Muscle of leg (tissue), 3 donors: ENCODE measurements at regions not wholly inside any gene's neighbourhood (a gene's known extent, or its start where the extent isn't known, plus 50 kb on each side); places are given as distances from the start of the nearest gene placed in this dataset.
"Not testable (repeated sequence)": the region's sequence is repeated elsewhere in the genome, so short reads cannot be mapped to it uniquely, and the experiment has no call there.

Experiments
- DNase-seq: peaks from one replicate; pipeline ENCODE4 v3.0.0; 2013
- H3K27ac ChIP-seq: one replicate; pipeline ENCODE4 v1.5.1; 2013; ENCODE audit warnings: mild to moderate bottlenecking, low read length, control low read depth
- H3K27me3 ChIP-seq: one replicate; pipeline ENCODE4 v1.6.1; 2013; ENCODE audit warnings: low read length; ENCODE audit not compliant: control insufficient read depth, insufficient read depth
- H3K36me3 ChIP-seq: one replicate; pipeline ENCODE4 v1.6.1; 2013; ENCODE audit warnings: low read length; ENCODE audit not compliant: control insufficient read depth, insufficient read depth
- H3K4me1 ChIP-seq: one replicate; pipeline ENCODE4 v1.6.1; 2013; ENCODE audit warnings: low read length; ENCODE audit not compliant: control insufficient read depth, insufficient read depth
- H3K4me3 ChIP-seq: one replicate; pipeline ENCODE4 v1.5.1; 2013; ENCODE audit warnings: low read length, control low read depth
- H3K9me3 ChIP-seq: replicated peaks from 2 replicates; pipeline ENCODE4 v1.6.1; 2013; ENCODE audit warnings: low read depth, low read length; ENCODE audit not compliant: control insufficient read depth
- WGBS: methylation state at CpG from one replicate; pipeline ENCODE4 v1.1.5; 2013; ENCODE audit warnings: missing lambda C conversion rate; ENCODE audit not compliant: insufficient coverage; 5-methylcytosine and 5-hydroxymethylcytosine counted together

DNA sequence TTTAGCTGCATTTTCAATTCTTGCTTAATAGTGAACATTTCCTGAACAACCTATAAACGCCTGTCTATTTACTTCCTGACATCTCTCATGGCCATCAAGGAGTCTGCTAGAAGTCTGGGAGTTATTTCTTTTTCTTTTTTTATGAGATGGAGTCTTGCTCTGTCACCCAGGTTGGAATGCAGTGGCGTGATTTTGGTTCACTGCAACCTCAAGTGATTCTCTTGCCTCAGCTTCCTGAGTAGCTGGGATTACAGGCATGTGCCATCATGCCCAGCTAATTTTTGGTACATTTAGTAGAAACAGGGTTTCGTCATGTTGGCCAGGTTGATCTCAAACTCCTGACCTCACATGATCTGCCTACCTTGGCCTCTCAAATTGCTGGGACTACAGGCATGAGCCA lies 217.6 kb upstream of the USP9Y start:
- H3K36me3 ChIP-seq = no peaks in the 10 kb centered on the region
- no peak overlapping the region for H3K27ac ChIP-seq
- H3K9me3 ChIP-seq = no peaks in the 10 kb centered on the region
- no peaks in the 10 kb centered on the region for H3K4me1 ChIP-seq
- no peaks in the 10 kb centered on the region for H3K27me3 ChIP-seq
- no peak overlapping the region for H3K4me3 ChIP-seq
- WGBS = no CpG with 5 or more reads among the region's 3 CpGs
- no peak for DNase-seq

DNA sequence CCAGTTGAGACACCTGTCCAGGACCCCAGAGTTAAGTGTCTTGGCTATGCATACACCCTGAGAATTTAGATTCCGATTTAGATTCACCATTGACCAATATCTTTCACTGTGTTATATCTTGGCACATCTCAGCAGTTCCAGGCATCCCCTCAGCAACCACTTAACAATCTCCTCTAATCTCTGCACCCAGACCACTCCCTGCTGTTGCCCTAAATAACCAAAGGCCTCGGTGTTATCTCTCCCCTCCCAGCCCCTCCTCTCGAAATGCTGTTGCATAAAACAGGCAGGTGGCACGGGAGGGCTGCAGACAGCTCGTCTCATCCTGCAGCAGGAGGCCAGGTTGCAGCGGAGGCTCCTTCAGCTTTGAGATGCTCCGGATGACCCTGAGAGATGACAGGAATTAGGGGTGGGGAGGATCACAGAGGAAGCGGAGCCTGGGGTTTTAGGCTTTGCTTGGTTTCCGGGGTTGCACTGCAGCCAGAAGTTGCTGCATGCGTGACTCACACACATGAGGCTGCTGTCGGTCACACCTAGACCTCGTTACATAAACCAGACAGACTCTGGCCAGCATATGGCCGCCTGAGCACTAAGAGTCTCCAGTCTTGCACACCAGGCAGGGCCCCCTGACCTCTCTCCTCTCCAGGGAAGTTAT lies 210.3 kb upstream of the USP9Y start:
- DNase-seq = no peak
- Histone ChIP-seq H3K4me1 (no peaks in the 10 kb centered on the region), H3K36me3 (no peaks in the 10 kb centered on the region), H3K27me3 (no peaks in the 10 kb centered on the region), H3K27ac (no peak overlapping the region), H3K4me3 (no peak overlapping the region), H3K9me3 (no peaks in the 10 kb centered on the region)
- no CpG with 5 or more reads among the region's 13 CpGs for WGBS

DNA sequence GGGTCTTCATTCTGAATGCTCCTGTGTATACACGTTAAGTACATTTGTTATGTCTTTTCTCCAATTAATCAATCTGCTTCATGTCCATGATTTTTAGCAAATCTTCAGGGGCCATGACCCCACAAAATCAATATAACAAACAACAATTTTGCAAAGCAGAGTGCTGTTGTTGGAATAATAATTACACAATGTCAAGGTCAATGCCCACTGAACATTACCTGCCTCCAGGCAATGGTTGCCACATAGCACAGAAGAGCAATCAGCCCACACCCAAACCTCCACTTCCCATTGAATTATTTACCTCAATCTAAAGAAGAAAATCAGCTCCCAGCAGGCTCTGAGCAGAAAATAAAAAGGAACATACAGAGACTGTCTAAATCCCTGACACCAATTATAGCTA lies 208.8 kb upstream of the USP9Y start:
- Histone ChIP-seq H3K36me3 (no peaks in the 10 kb centered on the region), H3K4me1 (no peaks in the 10 kb centered on the region), H3K27ac (no peak overlapping the region), H3K27me3 (no peaks in the 10 kb centered on the region), H3K4me3 (no peak overlapping the region), H3K9me3 (no peaks in the 10 kb centered on the region)
- no CpG with 5 or more reads among the region's 1 CpG for WGBS
- no peak for DNase-seq

DNA sequence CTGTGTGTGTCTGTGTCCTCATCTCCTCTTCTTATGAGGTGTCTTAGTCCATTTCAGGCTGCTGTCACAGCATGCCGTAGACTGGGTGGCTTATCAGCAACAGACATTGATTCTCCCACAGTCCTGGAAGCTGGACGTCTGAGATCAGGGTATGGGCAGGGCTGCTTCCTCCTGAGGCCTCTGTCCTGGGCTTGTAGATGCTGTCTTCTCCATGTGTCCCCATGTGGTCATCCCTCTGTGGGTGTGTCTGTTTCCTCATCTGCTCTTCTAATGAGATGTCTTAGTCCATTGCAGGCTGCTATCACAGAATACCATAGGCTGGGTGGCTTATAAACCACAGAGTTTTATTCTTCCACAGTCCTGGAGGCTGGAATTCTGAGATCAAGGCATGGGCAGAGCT lies 205.0 kb upstream of the USP9Y start:
- H3K4me3 ChIP-seq = no peak overlapping the region
- no peaks in the 10 kb centered on the region for H3K9me3 ChIP-seq
- H3K4me1 ChIP-seq = no peaks in the 10 kb centered on the region
- no CpG with 5 or more reads among the region's 2 CpGs for WGBS
- DNase-seq = no peak
- no peaks in the 10 kb centered on the region for H3K27me3 ChIP-seq
- no peak overlapping the region for H3K27ac ChIP-seq
- H3K36me3 ChIP-seq = no peaks in the 10 kb centered on the region

DNA sequence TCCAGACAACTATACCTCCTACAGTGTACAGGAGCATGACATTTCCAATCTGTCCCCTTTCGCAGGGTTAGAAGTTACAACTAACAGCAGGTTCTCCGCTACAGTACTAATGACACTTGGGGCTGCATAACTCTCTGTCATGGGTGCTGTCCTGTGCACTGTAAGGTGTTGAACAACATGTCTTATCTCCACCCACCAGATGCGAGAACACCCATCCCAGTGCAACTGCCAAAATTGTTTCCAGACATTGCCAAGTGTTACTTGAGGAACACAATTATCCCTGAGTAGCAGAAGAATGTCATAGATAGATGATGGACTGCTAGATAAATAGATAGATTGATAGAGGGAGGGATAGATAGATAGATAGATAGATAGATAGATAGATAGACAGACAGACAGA lies 200.9 kb upstream of the USP9Y start:
- Histone ChIP-seq H3K27ac (no peak overlapping the region), H3K27me3 (no peaks in the 10 kb centered on the region), H3K36me3 (no peaks in the 10 kb centered on the region), H3K9me3 (no peaks in the 10 kb centered on the region), H3K4me3 (no peak overlapping the region), H3K4me1 (no peaks in the 10 kb centered on the region)
- no peak for DNase-seq
- no CpG with 5 or more reads among the region's 3 CpGs for WGBS

DNA sequence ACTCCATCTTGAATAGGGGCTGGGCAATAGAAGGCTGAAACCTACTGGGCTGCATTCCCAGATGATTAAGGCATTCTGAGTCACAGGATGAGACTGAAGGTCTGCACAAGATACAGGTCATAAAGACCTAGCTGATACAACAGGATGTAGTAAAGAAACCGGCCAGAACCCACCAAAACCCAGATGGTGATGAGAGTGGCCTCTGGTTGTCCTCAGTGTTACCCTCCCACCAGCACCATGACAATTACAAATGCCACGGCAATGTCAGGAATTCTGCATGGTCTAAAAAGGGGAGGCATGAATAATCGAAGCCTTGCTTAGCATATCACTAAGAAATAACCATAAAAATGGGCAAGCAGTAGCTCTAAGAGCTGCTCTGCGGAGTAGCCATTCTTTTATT lies 197.0 kb upstream of the USP9Y start:
- H3K36me3 ChIP-seq, H3K4me1 ChIP-seq, H3K27me3 ChIP-seq, H3K27ac ChIP-seq, H3K4me3 ChIP-seq, DNase-seq, H3K9me3 ChIP-seq: not testable (repeated sequence)
- no CpG with 5 or more reads among the region's 4 CpGs for WGBS

DNA sequence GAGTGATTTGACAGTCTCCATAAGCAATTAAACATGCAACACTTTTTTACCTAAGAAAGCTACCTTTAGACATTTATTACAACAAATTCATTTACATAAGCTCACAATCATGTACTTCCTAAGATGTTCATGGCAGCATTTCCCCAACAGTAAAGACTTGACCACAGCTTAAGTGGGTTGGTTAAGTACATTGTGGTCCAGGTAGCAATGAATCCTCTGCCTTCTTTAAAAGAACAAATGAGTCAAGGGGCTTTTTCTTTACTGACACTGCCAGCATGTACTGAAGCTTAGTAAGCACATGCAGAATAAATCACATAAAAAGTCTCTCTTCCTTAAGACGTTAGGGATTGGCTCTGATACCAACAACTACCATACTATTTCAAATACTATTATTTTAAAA lies 183.7 kb upstream of the USP9Y start:
- no CpG with 5 or more reads among the region's 1 CpG for WGBS
- Histone ChIP-seq H3K4me1 (no peaks in the 10 kb centered on the region), H3K36me3 (no peaks in the 10 kb centered on the region), H3K27me3 (no peaks in the 10 kb centered on the region), H3K27ac (no peak overlapping the region), H3K4me3 (no peak overlapping the region), H3K9me3 (no peaks in the 10 kb centered on the region)
- no peak for DNase-seq

DNA sequence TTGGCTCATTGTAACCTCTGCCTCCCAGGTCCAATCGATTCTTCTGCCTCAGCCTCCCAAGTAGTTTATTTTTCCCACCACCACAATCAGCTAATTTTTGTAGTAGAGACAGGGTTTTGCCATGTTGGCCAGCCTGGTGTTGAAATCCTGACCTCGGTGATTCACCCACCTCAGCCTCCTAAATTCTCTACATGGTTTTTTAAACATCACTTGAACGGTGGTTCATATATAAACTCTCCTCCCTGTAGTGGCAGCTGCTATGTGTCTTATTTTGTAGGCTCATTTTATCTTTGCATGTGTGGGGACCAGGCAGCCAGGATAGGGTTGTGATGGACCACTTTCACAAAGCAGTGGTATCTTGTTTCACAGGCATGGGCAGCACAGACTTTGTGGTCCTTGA lies 175.8 kb upstream of the USP9Y start:
- Histone ChIP-seq H3K4me3 (no peak overlapping the region), H3K9me3 (no peaks in the 10 kb centered on the region), H3K4me1 (no peaks in the 10 kb centered on the region), H3K27me3 (no peaks in the 10 kb centered on the region), H3K27ac (no peak overlapping the region), H3K36me3 (no peaks in the 10 kb centered on the region)
- no peak for DNase-seq
- WGBS = no CpG with 5 or more reads among the region's 3 CpGs

DNA sequence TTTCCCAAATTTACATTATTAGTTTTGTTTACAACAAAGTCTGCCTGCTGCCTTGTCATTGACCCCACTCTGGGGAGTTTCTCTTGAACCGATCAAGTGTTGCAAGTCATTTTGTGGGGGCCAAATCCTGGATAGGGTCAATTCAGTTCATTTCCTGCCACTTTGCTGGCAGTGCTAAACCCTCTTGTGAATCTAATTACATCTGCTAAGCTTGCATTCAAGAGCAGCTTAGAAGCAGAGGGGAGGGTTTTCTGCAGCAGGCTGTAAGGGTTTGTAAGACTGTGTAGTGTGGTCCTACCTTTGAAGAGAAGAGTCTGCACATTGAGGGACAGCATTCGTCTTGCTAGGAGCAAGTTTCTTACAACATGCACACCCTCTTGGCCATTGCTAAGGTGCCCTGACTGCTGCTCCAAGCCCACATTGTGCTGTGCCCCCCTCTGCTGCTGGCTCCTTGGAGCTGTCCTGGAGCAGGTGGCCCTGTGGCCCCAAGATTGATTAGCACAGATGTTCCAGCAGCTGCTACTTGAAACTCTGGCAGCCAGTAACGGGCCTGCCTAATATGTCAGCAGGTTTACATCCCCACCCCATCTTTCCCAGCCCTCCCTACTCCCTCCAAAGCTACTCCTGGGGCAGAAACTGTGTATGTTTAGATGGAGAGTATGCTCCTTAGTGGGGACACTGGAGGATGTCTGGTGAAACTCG lies 174.5 kb upstream of the USP9Y start:
- DNase-seq = no peak
- H3K9me3 ChIP-seq = no peaks in the 10 kb centered on the region
- WGBS = no CpG with 5 or more reads among the region's 4 CpGs

DNA sequence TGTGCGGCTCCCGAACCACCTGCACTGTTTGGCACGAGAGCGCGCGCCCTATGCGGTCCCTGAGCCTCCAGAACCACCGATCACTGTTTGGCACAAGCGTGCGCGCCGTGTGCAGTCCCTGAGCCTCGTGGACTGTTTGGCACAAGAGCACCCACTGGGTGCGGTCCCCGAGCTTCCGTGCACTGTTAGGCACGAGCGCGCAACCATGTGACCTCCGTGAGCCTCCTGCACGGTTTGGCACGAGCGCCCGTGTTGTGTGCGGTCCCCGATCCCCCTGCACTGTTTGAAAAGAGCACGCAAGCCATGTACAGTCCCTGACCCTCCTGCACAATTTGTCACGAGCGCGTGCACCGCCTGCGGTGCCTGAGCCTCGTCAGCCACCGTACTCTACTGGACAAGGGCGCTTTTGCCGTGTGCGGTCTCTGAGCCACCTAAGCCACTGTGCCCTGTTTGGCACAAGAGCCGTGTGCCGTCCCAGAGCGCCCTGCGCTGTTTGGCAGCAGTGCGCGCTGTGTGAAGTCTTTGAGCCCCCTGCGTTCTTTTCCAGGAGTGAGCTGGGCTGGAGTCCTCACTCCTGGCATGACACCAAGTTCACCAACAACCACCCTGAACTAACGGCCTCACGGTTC lies 163.7 kb upstream of the USP9Y start:
- Histone ChIP-seq H3K4me3 (no peak overlapping the region), H3K4me1 (no peaks in the 10 kb centered on the region), H3K27ac (no peak overlapping the region), H3K27me3 (no peaks in the 10 kb centered on the region), H3K9me3 (no peaks in the 10 kb centered on the region), H3K36me3 (no peaks in the 10 kb centered on the region)
- WGBS = no CpG with 5 or more reads among the region's 46 CpGs
- no peak for DNase-seq

More for the DNA sequence above, 174.5 kb upstream of the USP9Y start:
- Histone ChIP-seq H3K36me3 (no peaks in the 10 kb centered on the region), H3K4me3 (no peak overlapping the region), H3K27ac (no peak overlapping the region), H3K4me1 (no peaks in the 10 kb centered on the region), H3K27me3 (no peaks in the 10 kb centered on the region)
